Vagina (tissue), 2 donors: ENCODE measurements at regions not wholly inside any gene's neighbourhood (a gene's known extent, or its start where the extent isn't known, plus 50 kb on each side); places are given as distances from the start of the nearest gene placed in this dataset.

Source experiments
- DNase-seq, 2 donors: peaks; one replicate each; pipeline ENCODE4 v3.0.0-alpha.2; 2017; ENCODE audit errors: extremely low spot score in 2 of 2
- H3K27ac ChIP-seq: fragments of 200-600 bp; sonication (generic); one replicate; pipeline ENCODE4 v1.5.1; 2019
- H3K27me3 ChIP-seq: fragments of 200-600 bp; sonication (generic); one replicate; pipeline ENCODE4 v1.5.1; 2019
- H3K36me3 ChIP-seq, 2 donors: fragments of 200-600 bp; sonication (generic); one replicate each; pipeline ENCODE4 v1.5.1; 2017 to 2019
- H3K4me1 ChIP-seq: fragments of 200-600 bp; sonication (generic); one replicate; pipeline ENCODE4 v1.5.1; 2019
- H3K4me3 ChIP-seq, 2 donors: fragments of 200-600 bp; sonication (generic); 1 replicate in 1 of 2; 2 replicates in 1 of 2; pipeline ENCODE4 v1.5.1; 2016 to 2019
- H3K9me3 ChIP-seq: fragments of 200-600 bp; sonication (generic); one replicate; pipeline ENCODE4 v1.5.1; 2019
- POLR2A ChIP-seq, 2 donors: fragments of 450-650 bp; IDR thresholded peaks; one replicate each; pipeline ENCODE4 v1.6.1; 2017; ENCODE audit warnings: antibody characterized with exemption in 2 of 2, mild to moderate bottlenecking in 2 of 2, moderate library complexity in 2 of 2
- POLR2AphosphoS5 ChIP-seq, 2 donors: sonication (generic); formaldehyde crosslinking; IDR thresholded peaks; one replicate each; pipeline ENCODE4 v1.9.0; 2017; ENCODE audit warnings: antibody characterized with exemption in 2 of 2, mild to moderate bottlenecking in 2 of 2, low read depth in 1 of 2; ENCODE audit not compliant: insufficient read depth in 1 of 2
- intact Hi-C: fragments of 100-400 bp; cut with DNase I; formaldehyde crosslinking; loops from one replicate; pipeline ENCODE4 v1.15.1; 2023
- TF ChIP-seq, protein P1 (sequence below), 3 experiments: fragments of 450-650 bp in 2 of 3; fragments of 200-600 bp in 1 of 3; sonication (generic) in 1 of 3; IDR thresholded peaks; one replicate each; pipeline ENCODE4 v1.5.1; 2017 to 2019; ENCODE audit warnings: antibody characterized with exemption in 3 of 3, mild to moderate bottlenecking in 2 of 3, moderate library complexity in 2 of 3

DNA sequence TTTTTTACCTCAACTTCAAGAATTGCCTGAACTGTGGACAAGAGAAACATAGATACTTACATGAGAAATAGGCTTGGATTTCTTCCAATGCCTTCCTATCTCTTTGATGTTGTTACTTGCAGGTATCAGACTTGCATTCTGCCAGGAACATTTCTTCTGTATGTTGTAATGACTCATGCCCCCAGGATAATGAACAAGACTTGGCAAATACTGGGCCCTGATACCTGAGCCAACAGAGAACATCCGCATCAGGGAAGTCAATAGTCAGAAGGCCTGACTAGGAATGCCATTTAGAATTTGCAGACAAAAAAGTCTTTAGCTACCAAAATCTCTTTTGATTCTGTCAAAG is 273.7 kb upstream of the KIRREL3 start:
- DNase-seq: no peak
- intact Hi-C loops: no loop called here
- no peaks in the 10 kb centered on the region for H3K4me1 ChIP-seq
- H3K36me3 ChIP-seq: no peaks in the 10 kb centered on the region
- no peak overlapping the region for H3K27ac ChIP-seq
- H3K4me3 ChIP-seq: no peak overlapping the region
- H3K9me3 ChIP-seq: no peaks in the 10 kb centered on the region
- H3K27me3 ChIP-seq: no peaks in the 10 kb centered on the region
- TF ChIP-seq POLR2A (IDR thresholded peaks at IDR 0.05) (no peak), POLR2AphosphoS5 (IDR thresholded peaks at IDR 0.05; ENCODE audit: insufficient read depth in 1 of 2, low read depth in 1 of 2) (no peak)
- TF ChIP-seq, protein P1, sequence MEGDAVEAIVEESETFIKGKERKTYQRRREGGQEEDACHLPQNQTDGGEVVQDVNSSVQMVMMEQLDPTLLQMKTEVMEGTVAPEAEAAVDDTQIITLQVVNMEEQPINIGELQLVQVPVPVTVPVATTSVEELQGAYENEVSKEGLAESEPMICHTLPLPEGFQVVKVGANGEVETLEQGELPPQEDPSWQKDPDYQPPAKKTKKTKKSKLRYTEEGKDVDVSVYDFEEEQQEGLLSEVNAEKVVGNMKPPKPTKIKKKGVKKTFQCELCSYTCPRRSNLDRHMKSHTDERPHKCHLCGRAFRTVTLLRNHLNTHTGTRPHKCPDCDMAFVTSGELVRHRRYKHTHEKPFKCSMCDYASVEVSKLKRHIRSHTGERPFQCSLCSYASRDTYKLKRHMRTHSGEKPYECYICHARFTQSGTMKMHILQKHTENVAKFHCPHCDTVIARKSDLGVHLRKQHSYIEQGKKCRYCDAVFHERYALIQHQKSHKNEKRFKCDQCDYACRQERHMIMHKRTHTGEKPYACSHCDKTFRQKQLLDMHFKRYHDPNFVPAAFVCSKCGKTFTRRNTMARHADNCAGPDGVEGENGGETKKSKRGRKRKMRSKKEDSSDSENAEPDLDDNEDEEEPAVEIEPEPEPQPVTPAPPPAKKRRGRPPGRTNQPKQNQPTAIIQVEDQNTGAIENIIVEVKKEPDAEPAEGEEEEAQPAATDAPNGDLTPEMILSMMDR (IDR thresholded peaks at IDR 0.05): no peak

DNA sequence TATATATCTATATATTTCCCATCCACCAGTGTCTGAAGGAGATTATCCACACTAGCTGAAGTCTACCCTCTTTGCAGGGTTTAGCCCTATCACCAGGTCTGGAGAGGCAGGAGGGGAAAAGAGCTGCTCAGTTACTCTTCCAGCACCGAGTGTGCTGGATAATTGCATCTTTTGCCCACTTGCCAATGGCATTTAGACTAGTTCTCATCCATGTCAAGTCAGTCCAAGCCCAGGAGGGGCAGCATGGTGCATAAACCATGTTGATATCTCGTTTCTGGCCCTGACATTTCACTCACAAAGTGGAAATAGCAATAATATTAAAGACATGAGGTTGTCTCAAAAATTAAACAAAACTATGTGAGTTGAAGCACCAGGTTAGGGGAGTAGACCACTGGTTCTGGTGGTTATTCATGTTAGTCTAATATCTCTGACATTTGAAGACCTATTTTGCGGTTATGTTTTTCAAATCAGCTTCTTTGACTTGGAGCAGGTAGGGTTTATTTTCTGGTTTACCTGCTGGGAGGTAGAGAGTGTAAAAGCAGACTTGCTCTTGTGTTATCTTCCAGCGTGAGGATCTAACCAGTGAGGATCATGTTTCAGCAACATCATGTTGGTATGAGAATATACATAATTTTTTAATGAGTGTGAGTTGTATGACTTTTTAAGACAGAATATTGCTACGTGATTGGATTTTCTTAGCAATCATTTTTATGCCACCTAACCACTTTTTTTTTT is 273.2 kb upstream of the KIRREL3 start:
- DNase-seq: no peak
- H3K9me3 ChIP-seq: no peaks in the 10 kb centered on the region
- intact Hi-C loops: no loop called here
- no peak overlapping the region for H3K4me3 ChIP-seq
- no peak for TF ChIP-seq POLR2A (IDR thresholded peaks at IDR 0.05)
- no peak for TF ChIP-seq POLR2AphosphoS5 (IDR thresholded peaks at IDR 0.05; ENCODE audit: insufficient read depth in 1 of 2, low read depth in 1 of 2)
- TF ChIP-seq, protein P1 (IDR thresholded peaks at IDR 0.05): no peak
- no peaks in the 10 kb centered on the region for H3K4me1 ChIP-seq
- H3K27me3 ChIP-seq: no peaks in the 10 kb centered on the region
- no peak overlapping the region for H3K27ac ChIP-seq
- H3K36me3 ChIP-seq: no peaks in the 10 kb centered on the region

DNA sequence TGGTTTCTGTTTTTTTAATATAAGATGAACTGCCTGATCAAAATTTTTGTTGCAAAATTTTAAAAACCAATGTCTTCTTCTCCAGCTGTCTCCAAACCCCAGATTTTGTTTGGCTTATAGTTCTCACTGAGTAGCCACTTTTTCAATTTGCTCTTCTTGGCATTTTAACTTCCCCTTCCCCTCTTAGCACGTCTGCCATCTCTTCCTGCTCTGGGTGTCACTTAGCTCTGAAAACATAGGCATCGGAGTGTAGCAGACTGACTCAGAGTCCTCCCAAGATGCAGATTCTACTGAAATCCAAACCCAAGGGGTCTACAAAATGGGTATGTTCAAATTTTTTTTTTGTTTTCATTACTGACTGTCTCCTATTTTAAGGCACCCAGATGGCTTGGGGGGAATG is 270.3 kb upstream of the KIRREL3 start:
- H3K27ac ChIP-seq: no peak overlapping the region
- H3K27me3 ChIP-seq: no peaks in the 10 kb centered on the region
- H3K9me3 ChIP-seq: no peaks in the 10 kb centered on the region
- H3K4me3 ChIP-seq: no peak overlapping the region
- no peaks in the 10 kb centered on the region for H3K4me1 ChIP-seq
- intact Hi-C loops: no loop called here
- TF ChIP-seq POLR2AphosphoS5 (IDR thresholded peaks at IDR 0.05; ENCODE audit: insufficient read depth in 1 of 2, low read depth in 1 of 2) (no peak), POLR2A (IDR thresholded peaks at IDR 0.05) (no peak)
- TF ChIP-seq, protein P1 (IDR thresholded peaks at IDR 0.05): no peak
- no peak for DNase-seq
- no peaks in the 10 kb centered on the region for H3K36me3 ChIP-seq

DNA sequence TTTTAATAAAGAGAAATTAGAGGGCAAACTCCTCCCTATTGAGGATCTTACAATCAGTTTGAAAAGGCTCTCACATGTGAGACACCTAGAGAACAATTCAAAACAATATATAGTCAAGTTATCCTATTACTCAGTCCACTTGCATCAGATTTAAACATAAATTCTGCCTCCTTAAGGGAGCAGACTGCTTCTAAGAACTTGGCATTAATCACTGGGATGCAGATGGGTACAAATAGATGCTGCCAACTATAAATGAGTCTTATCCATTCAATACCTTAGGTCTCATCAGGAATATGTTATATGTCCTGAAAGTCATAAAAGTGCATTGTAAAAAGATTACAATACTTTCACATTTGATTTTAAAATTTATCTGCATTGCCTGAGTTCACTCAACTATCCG is 269.3 kb upstream of the KIRREL3 start:
- Histone ChIP-seq H3K27me3 (no peaks in the 10 kb centered on the region), H3K9me3 (no peaks in the 10 kb centered on the region), H3K36me3 (no peaks in the 10 kb centered on the region), H3K27ac (no peak overlapping the region), H3K4me3 (no peak overlapping the region), H3K4me1 (no peaks in the 10 kb centered on the region)
- intact Hi-C loops: no loop called here
- TF ChIP-seq, protein P1 (IDR thresholded peaks at IDR 0.05): no peak
- TF ChIP-seq POLR2AphosphoS5 (IDR thresholded peaks at IDR 0.05; ENCODE audit: insufficient read depth in 1 of 2, low read depth in 1 of 2) (no peak), POLR2A (IDR thresholded peaks at IDR 0.05) (no peak)
- no peak for DNase-seq

DNA sequence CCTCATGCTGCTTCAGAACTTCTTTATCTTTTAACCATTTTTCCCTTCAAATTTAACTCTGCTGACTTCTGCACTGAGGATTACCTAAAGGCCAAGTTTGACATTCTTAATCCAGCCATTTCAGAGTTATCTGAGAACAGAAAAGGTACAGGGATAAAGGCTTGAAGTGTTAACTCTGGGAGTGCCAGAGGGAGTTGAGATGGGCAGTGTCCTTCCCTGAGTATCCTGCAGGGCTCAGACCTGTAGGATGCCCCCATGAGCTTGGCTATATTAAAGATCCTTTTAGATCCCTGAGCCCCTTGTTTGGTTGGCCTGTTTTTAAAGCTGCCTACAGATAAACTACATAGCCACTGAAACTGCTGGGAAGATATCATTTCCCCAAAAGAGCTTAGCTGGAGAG is 268.4 kb upstream of the KIRREL3 start:
- no peaks in the 10 kb centered on the region for H3K27me3 ChIP-seq
- intact Hi-C loops: no loop called here
- H3K9me3 ChIP-seq: no peaks in the 10 kb centered on the region
- no peak overlapping the region for H3K4me3 ChIP-seq
- no peaks in the 10 kb centered on the region for H3K4me1 ChIP-seq
- DNase-seq: no peak
- no peak overlapping the region for H3K27ac ChIP-seq
- TF ChIP-seq, protein P1 (IDR thresholded peaks at IDR 0.05): no peak
- no peak for TF ChIP-seq POLR2AphosphoS5 (IDR thresholded peaks at IDR 0.05; ENCODE audit: insufficient read depth in 1 of 2, low read depth in 1 of 2)
- H3K36me3 ChIP-seq: no peaks in the 10 kb centered on the region
